Stimulated activated naive CD4-positive, alpha-beta T cell (primary cell): ENCODE measurements at regions not wholly inside any gene's neighbourhood (a gene's known extent, or its start where the extent isn't known, plus 50 kb on each side); places are given as distances from the start of the nearest gene placed in this dataset.
"Not testable (repeated sequence)": the region's sequence is repeated elsewhere in the genome, so short reads cannot be mapped to it uniquely, and the experiment has no call there.

ENCODE experiments used
- DNase-seq, 6 experiments: peaks; one replicate each; lab custom pipeline; 2025; lab: John Stamatoyannopoulos, UW

DNA sequence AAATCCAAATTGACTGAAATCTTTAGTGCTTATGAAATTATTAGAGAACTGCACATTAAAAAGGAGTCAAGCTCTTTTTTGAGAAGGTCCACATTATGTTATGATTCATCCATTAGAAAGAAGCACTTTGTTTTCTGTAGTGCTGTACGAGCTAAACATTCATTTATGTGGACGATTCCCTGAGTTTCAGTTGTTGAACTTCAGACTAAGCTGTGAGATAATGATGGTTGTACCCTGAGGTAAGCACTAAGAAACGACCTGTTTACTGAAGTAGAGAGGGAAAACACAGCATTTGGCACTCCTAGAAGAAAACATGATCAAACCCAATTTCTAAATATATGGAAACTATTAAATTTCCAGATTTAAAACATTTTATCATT is 67.3 kb upstream of the ATP2B1 start:
- DNase-seq: no peak

GRCh38 chr12:89775063-89775985 is 66.7 kb upstream of the ATP2B1 start:
- DNase-seq: no peak

DNA sequence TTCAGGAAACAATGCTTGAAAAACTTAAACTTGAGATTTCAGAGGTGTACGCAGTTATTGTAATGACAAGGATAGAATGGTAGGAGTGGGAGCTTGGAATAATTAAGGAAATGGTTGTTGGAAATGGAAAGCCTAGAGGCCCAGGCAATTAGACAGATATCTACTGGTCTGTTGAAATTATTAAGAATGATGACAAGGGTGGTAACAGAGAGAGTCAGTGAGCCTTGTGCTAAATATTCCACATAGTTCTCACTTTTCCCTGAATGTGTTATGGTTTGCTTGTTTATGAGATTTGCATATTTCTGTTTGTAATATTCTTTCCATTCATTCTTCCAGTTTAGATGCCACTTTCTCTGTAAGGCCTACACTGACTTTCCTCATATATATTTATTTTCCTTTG is 66.0 kb upstream of the ATP2B1 start:
- no peak for DNase-seq

DNA sequence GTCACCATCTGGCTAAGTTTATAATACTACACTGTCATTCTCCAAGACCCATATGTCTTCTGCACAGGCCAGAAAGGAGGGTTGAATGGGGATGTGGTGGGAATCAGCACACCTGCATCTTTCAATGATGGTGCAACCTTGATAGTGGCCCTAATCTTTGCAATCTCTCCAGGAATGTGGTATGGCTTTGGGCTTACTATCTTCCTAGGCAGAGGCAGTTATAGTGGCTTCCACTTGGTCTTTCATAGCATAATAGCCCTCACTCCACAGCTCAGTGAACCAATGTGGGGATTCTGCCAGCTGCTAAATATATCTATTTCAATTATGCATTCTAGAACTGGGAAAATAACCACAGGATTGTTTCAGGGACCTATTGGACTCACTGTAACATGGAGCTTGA is 61.8 kb upstream of the ATP2B1 start:
- no peak for DNase-seq

GRCh38 chr12:89769483-89769818 is 60.8 kb upstream of the ATP2B1 start:
- DNase-seq: no peak

DNA sequence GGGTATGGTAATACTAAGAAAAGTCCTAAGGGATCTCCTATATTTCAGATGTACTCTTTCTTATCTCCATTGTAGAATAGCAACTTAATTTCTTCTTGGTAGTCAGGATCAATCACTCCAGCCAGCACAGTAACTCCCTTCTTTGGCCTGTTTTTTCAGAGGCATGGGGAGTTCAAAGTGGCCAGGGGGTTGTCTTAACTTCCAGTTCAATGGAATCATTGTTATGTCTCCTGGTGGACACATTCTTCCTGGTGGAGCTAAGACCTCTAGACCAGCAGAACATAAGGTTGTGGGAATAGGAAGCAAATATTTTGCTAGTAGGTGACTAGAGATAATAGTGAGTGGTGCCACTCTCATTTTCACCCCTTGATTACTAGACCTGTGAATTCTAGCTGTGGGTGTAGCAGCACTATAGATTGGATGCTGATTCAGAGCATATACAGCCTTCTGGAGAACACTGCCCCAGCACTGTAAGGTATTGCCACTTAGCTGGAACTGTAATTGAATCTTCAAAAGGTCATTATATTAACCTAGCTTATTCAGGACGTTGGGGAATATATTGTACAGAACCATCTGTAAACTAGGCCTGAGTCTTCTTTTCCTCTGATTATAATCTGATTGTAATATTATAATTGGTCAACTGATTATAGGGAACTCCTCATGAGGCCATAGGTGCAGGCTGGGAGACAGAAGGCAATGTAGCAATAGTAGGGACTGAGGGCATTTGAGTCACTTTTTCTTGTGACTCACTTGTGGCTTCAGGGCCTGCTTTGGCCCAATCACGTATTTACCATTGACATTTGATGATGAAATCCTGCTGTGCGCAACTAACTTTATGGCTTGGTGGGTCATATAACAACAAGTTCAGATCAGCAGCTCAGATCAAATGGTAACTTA is 60.2 kb upstream of the ATP2B1 start:
- no peak for DNase-seq

- no peak for DNase-seq
Measured at GRCh38 chr12:89765959-89766824, 57.6 kb upstream of the ATP2B1 start.

- DNase-seq: not testable (repeated sequence)
Measured at GRCh38 chr12:89764164-89764563, 55.5 kb upstream of the ATP2B1 start.

- DNase-seq: no peak
Measured at GRCh38 chr12:89762498-89763170, 54.0 kb upstream of the ATP2B1 start.

- DNase-seq: no peak
Measured at GRCh38 chr12:89760783-89761182, 52.1 kb upstream of the ATP2B1 start.
